Fibroblast of lung (primary cell): ENCODE measurements at regions not wholly inside any gene's neighbourhood (a gene's known extent, or its start where the extent isn't known, plus 50 kb on each side); places are given as distances from the start of the nearest gene placed in this dataset.

ENCODE experiments used
- DNase-seq, 2 donors: peaks; one replicate each; pipeline versions ENCODE4 v3.0.0 to v3.0.0-alpha.2; 2010; ENCODE audit warnings: low read depth in 2 of 2
- H2AFZ ChIP-seq: 2 replicates; pipeline ENCODE4 v1.5.1; 2012; ENCODE audit warnings: low read length, control low read depth, inconsistent platforms
- H3K27ac ChIP-seq: 2 replicates; pipeline ENCODE4 v1.5.1; 2011; ENCODE audit warnings: low read length, control low read depth; ENCODE audit not compliant: insufficient read depth
- H3K27me3 ChIP-seq: 2 replicates; pipeline ENCODE4 v1.5.1; 2011; ENCODE audit warnings: mild to moderate bottlenecking, low read length; ENCODE audit not compliant: control insufficient read depth, insufficient read depth
- H3K36me3 ChIP-seq: 2 replicates; pipeline ENCODE4 v1.5.1; 2011; ENCODE audit warnings: low read length; ENCODE audit not compliant: control insufficient read depth, insufficient read depth
- H3K4me1 ChIP-seq: 2 replicates; pipeline ENCODE4 v1.5.1; 2011; ENCODE audit warnings: low read length; ENCODE audit not compliant: control insufficient read depth, insufficient read depth; ENCODE audit errors: extremely low read depth
- H3K4me2 ChIP-seq: 2 replicates; pipeline ENCODE4 v1.5.1; 2011; ENCODE audit warnings: low read length, control low read depth; ENCODE audit not compliant: insufficient read depth; ENCODE audit errors: extremely low read depth
- H3K4me3 ChIP-seq, 4 experiments: fragments of 200-600 bp in 1 of 4; sonication (generic) in 1 of 4; replicated peaks in 1 of 4; 2 replicates each; pipeline ENCODE4 v1.5.1; 2011 to 2016; ENCODE audit warnings: low read length in 4 of 4, low read depth in 3 of 4, mild to moderate bottlenecking in 3 of 4, control low read depth in 2 of 4, inconsistent platforms in 1 of 4, mixed read lengths in 1 of 4; ENCODE audit not compliant: insufficient read depth in 1 of 4; ENCODE audit errors: control extremely low read depth in 1 of 4
- H3K79me2 ChIP-seq: 2 replicates; pipeline ENCODE4 v1.5.1; 2012; ENCODE audit warnings: mild to moderate bottlenecking, low read length, inconsistent platforms; ENCODE audit not compliant: control insufficient read depth, insufficient read depth
- H3K9ac ChIP-seq: 2 replicates; pipeline ENCODE4 v1.5.1; 2011; ENCODE audit warnings: mild to moderate bottlenecking, low read length, control low read depth; ENCODE audit not compliant: insufficient read depth
- H3K9me3 ChIP-seq: 2 replicates; pipeline ENCODE4 v1.5.1; 2012; ENCODE audit warnings: low read depth, low read length; ENCODE audit not compliant: control insufficient read depth, insufficient read depth
- H4K20me1 ChIP-seq: 2 replicates; pipeline ENCODE4 v1.5.1; 2011; ENCODE audit warnings: low read length; ENCODE audit not compliant: control insufficient read depth, insufficient read depth; ENCODE audit errors: extremely low read depth
- EZH2 ChIP-seq: IDR thresholded peaks from 2 replicates; pipeline ENCODE4 v1.5.1; 2012; ENCODE audit warnings: low read length, control low read depth, mild to moderate bottlenecking; ENCODE audit errors: missing control alignments
- TF ChIP-seq, protein P1 (sequence below), 2 donors: IDR thresholded peaks in 1 of 2; conservative IDR thresholded peaks in 1 of 2; 1 replicate in 1 of 2; 2 replicates in 1 of 2; pipeline ENCODE4 v1.5.1; 2011 to 2012; ENCODE audit warnings: low read length in 2 of 2, control low read depth in 1 of 2, inconsistent platforms in 1 of 2, low read depth in 1 of 2, mild to moderate bottlenecking in 1 of 2

DNA sequence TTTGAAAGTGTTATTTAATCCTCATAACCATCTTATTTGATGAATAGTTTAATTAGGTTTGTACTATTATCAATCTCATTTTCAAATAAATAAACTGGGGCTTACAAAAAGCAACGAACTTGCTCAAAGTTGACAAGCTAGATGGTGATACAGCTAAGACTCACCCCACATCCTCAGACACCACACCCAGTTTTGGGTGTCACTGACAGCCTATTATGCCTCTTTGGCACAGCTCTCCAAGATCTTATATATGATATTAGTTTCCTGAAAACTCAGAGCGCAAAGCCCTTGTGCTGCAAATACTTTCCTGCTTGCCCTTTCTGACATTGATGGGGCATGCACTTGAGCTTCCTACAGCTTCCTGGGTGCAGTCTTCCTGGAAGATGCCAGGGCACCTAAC lies 223.4 kb upstream of the GADL1 start:
- no peak for DNase-seq
- H3K9me3 ChIP-seq = no peaks in the 10 kb centered on the region
- no peaks in the 10 kb centered on the region for H3K36me3 ChIP-seq
- H4K20me1 ChIP-seq = no peaks in the 10 kb centered on the region
- no peak overlapping the region for H3K4me2 ChIP-seq
- H3K27me3 ChIP-seq = no peaks in the 10 kb centered on the region
- H3K27ac ChIP-seq = no peak overlapping the region
- TF ChIP-seq, protein P1, sequence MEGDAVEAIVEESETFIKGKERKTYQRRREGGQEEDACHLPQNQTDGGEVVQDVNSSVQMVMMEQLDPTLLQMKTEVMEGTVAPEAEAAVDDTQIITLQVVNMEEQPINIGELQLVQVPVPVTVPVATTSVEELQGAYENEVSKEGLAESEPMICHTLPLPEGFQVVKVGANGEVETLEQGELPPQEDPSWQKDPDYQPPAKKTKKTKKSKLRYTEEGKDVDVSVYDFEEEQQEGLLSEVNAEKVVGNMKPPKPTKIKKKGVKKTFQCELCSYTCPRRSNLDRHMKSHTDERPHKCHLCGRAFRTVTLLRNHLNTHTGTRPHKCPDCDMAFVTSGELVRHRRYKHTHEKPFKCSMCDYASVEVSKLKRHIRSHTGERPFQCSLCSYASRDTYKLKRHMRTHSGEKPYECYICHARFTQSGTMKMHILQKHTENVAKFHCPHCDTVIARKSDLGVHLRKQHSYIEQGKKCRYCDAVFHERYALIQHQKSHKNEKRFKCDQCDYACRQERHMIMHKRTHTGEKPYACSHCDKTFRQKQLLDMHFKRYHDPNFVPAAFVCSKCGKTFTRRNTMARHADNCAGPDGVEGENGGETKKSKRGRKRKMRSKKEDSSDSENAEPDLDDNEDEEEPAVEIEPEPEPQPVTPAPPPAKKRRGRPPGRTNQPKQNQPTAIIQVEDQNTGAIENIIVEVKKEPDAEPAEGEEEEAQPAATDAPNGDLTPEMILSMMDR (conservative IDR thresholded peaks at IDR 0.05 in 1 of 2, IDR thresholded peaks at IDR 0.05 in 1 of 2; ENCODE audit: low read depth in 1 of 2, low read length in 2 of 2) = no peak
- TF ChIP-seq EZH2 = no peak
- H3K4me3 ChIP-seq = no peak overlapping the region
- no peak overlapping the region for H3K9ac ChIP-seq
- H3K79me2 ChIP-seq = no peaks in the 10 kb centered on the region
- no peak overlapping the region for H2AFZ ChIP-seq
- no peaks in the 10 kb centered on the region for H3K4me1 ChIP-seq

DNA sequence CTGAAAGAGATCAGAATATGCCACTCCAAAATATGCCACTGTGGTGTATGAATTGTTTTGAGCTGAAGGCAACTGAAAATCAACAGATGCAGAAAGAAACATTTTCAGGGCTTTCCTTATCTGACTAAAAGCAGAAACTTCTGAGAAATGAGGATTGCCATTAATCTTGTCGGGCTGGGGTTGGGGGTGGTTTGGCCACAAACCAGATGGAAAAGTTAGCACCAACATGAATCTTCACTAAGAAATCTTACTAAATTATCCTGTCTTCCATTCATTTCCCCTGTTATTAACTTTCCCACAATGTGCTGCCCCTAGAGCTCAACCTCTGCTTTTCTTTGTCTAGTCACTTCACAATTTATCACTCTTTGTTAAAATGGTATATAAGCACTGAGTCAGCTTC lies 229.9 kb upstream of the GADL1 start:
- Histone ChIP-seq H3K4me1 (no peaks in the 10 kb centered on the region), H3K27me3 (no peaks in the 10 kb centered on the region), H3K9me3 (no peaks in the 10 kb centered on the region), H3K4me3 (no peak overlapping the region), H4K20me1 (no peaks in the 10 kb centered on the region), H3K79me2 (no peaks in the 10 kb centered on the region), H3K36me3 (no peaks in the 10 kb centered on the region), H3K27ac (no peak overlapping the region), H3K4me2 (no peak overlapping the region), H2AFZ (no peak overlapping the region), H3K9ac (no peak overlapping the region)
- TF ChIP-seq, protein P1 (conservative IDR thresholded peaks at IDR 0.05 in 1 of 2, IDR thresholded peaks at IDR 0.05 in 1 of 2; ENCODE audit: low read depth in 1 of 2, low read length in 2 of 2) = no peak
- TF ChIP-seq EZH2 = no peak
- peak in 1 of 2 donors; percentile 90 for DNase-seq

DNA sequence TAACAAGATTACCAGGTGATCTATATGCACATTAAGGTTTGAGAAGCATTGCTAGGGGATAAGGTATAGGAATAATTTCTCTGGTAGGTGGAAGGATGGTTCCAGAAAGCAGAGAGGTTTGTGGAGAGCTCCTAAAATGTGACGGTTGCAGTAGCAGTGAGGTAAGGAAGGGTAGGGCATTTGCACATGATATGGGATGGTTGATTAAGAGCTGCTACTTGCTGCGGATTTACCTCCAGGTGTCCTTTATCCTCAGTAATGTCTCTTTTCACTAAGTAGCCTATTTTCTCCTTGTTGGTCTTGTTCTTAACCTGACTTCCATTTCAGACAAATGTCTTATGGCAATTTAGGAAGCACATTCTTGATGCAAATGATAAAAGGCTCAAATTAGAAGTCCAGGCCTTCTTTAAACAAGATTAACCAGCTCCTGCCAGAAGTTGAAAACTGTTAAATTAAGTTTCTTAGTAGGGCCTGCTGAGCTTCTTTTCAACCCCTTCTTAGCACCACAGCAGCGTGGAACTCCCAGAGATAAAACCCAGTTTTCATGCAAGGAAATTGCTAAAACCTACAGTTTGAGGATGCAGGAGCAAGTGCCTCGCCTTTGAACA lies 231.1 kb upstream of the GADL1 start:
- no peak overlapping the region for H3K4me2 ChIP-seq
- no peaks in the 10 kb centered on the region for H3K36me3 ChIP-seq
- H2AFZ ChIP-seq = no peak overlapping the region
- H3K4me1 ChIP-seq = no peaks in the 10 kb centered on the region
- no peaks in the 10 kb centered on the region for H3K9me3 ChIP-seq
- DNase-seq = no peak
- H3K27ac ChIP-seq = no peak overlapping the region
- H3K79me2 ChIP-seq = no peaks in the 10 kb centered on the region
- no peaks in the 10 kb centered on the region for H4K20me1 ChIP-seq
- H3K27me3 ChIP-seq = no peaks in the 10 kb centered on the region
- H3K9ac ChIP-seq = no peak overlapping the region
- no peak overlapping the region for H3K4me3 ChIP-seq
- TF ChIP-seq, protein P1 (conservative IDR thresholded peaks at IDR 0.05 in 1 of 2, IDR thresholded peaks at IDR 0.05 in 1 of 2; ENCODE audit: low read depth in 1 of 2, low read length in 2 of 2) = no peak
- TF ChIP-seq EZH2 = no peak
